ENCODE measurements at regions not wholly inside any gene's neighbourhood (a gene's known extent, or its start where the extent isn't known, plus 50 kb on each side); places are given as distances from the start of the nearest gene placed in this dataset.

GRCh38 chr3:193827040-193827669 is 234.1 kb downstream of the OPA1 start:
- no peak for DNase-seq (ENCODE audit: low read depth in 2 of 2)

- DNase-seq (ENCODE audit: low read depth in 2 of 2) = no peak
Observed at GRCh38 chr3:193827871-193828270, 234.9 kb downstream of the OPA1 start.

GRCh38 chr3:193828477-193828876 is 235.5 kb downstream of the OPA1 start:
- DNase-seq (ENCODE audit: low read depth in 2 of 2) = no peak

GRCh38 chr3:193829781-193830180 is 236.8 kb downstream of the OPA1 start:
- no peak for DNase-seq (ENCODE audit: low read depth in 2 of 2)

GRCh38 chr3:193830791-193831191 is 237.8 kb downstream of the OPA1 start:
- no peak for DNase-seq (ENCODE audit: low read depth in 2 of 2)

- DNase-seq (ENCODE audit: low read depth in 2 of 2) = no peak
Observed at GRCh38 chr3:193831495-193832455, 238.8 kb downstream of the OPA1 start.

- DNase-seq (ENCODE audit: low read depth in 2 of 2) = no peak
Observed at GRCh38 chr3:193832833-193833413, 239.9 kb downstream of the OPA1 start.

- no peak for DNase-seq (ENCODE audit: low read depth in 2 of 2)
Observed at GRCh38 chr3:193833592-193833991, 240.6 kb downstream of the OPA1 start.

- no peak for DNase-seq (ENCODE audit: low read depth in 2 of 2)
Observed at GRCh38 chr3:193835414-193835813, 242.4 kb downstream of the OPA1 start.

GRCh38 chr3:193836511-193836910 is 243.5 kb downstream of the OPA1 start:
- no peak for DNase-seq (ENCODE audit: low read depth in 2 of 2)

GRCh38 chr3:193836918-193837317 is 243.9 kb downstream of the OPA1 start:
- no peak for DNase-seq (ENCODE audit: low read depth in 2 of 2)

- DNase-seq (ENCODE audit: low read depth in 2 of 2) = no peak
Observed at GRCh38 chr3:193837347-193837827, 244.4 kb downstream of the OPA1 start.

- DNase-seq (ENCODE audit: low read depth in 2 of 2) = no peak
Observed at GRCh38 chr3:193840111-193840641, 247.2 kb downstream of the OPA1 start.

- no peak for DNase-seq (ENCODE audit: low read depth in 2 of 2)
Observed at GRCh38 chr3:193841581-193841980, 248.6 kb downstream of the OPA1 start.

- no peak for DNase-seq (ENCODE audit: low read depth in 2 of 2)
Observed at GRCh38 chr3:193842029-193842798, 249.2 kb downstream of the OPA1 start.

- DNase-seq (ENCODE audit: low read depth in 2 of 2) = no peak
Observed at GRCh38 chr3:193842832-193843473, 249.9 kb downstream of the OPA1 start.

- no peak for DNase-seq (ENCODE audit: low read depth in 2 of 2)
Observed at GRCh38 chr3:193843474-193844301, 250.7 kb downstream of the OPA1 start.

- DNase-seq (ENCODE audit: low read depth in 2 of 2) = no peak
Observed at GRCh38 chr3:193844472-193844871, 251.5 kb downstream of the OPA1 start.

GRCh38 chr3:193845144-193845543 is 252.1 kb downstream of the OPA1 start:
- no peak for DNase-seq (ENCODE audit: low read depth in 2 of 2)

GRCh38 chr3:193846569-193846968 is 253.6 kb downstream of the OPA1 start:
- DNase-seq (ENCODE audit: low read depth in 2 of 2) = no peak

Data from fibroblast of skin of left quadriceps (primary cell).